CD14-positive monocyte (primary cell): ENCODE measurements at regions not wholly inside any gene's neighbourhood (a gene's known extent, or its start where the extent isn't known, plus 50 kb on each side); places are given as distances from the start of the nearest gene placed in this dataset.

Experiments used
- DNase-seq, 3 donors: peaks; one replicate each; pipeline ENCODE4 v3.0.0-alpha.2; 2011 to 2022
- H2AFZ ChIP-seq: 2 replicates; pipeline ENCODE4 v1.6.0; 2012; ENCODE audit warnings: mild to moderate bottlenecking, low read depth, low read length, inconsistent platforms; ENCODE audit not compliant: insufficient read depth, poor library complexity, severe bottlenecking
- H3K27ac ChIP-seq, 2 donors: 1 replicate in 1 of 2; 2 replicates in 1 of 2; pipeline ENCODE4 v1.5.1; 2012 to 2013; ENCODE audit warnings: low read length in 2 of 2, control low read depth in 1 of 2, inconsistent platforms in 1 of 2, low read depth in 1 of 2, mild to moderate bottlenecking in 1 of 2
- H3K27me3 ChIP-seq, 2 donors: one replicate each; pipeline versions ENCODE4 v1.6.0 to v1.6.1; 2011 to 2013; ENCODE audit warnings: low read length in 2 of 2; ENCODE audit not compliant: control insufficient read depth in 2 of 2, insufficient read depth in 2 of 2
- H3K36me3 ChIP-seq, 2 donors: replicated peaks in 1 of 2; 1 replicate in 1 of 2; 2 replicates in 1 of 2; pipeline versions ENCODE4 v1.5.1 to v1.6.1; 2012 to 2013; ENCODE audit warnings: low read length in 2 of 2, control low read depth in 1 of 2, inconsistent platforms in 1 of 2, mild to moderate bottlenecking in 1 of 2; ENCODE audit not compliant: insufficient read depth in 2 of 2, control insufficient read depth in 1 of 2
- H3K4me1 ChIP-seq, 2 donors: 1 replicate in 1 of 2; 2 replicates in 1 of 2; pipeline versions ENCODE4 v1.5.1 to v1.6.1; 2012 to 2013; ENCODE audit warnings: low read length in 2 of 2, control low read depth in 1 of 2, inconsistent platforms in 1 of 2, mild to moderate bottlenecking in 1 of 2, moderate library complexity in 1 of 2; ENCODE audit not compliant: insufficient read depth in 2 of 2, control insufficient read depth in 1 of 2
- H3K4me2 ChIP-seq: replicated peaks from 2 replicates; pipeline ENCODE3; 2012; ENCODE audit warnings: low read length, moderate library complexity, mild to moderate bottlenecking; ENCODE audit not compliant: poor library complexity, severe bottlenecking; ENCODE audit errors: extremely low read depth
- H3K4me3 ChIP-seq, 3 experiments: fragments of 200-600 bp in 1 of 3; sonication (generic) in 1 of 3; replicated peaks in 1 of 3; 1 replicate in 2 of 3; 2 replicates in 1 of 3; pipeline ENCODE4 v1.5.1; 2011 to 2013; ENCODE audit warnings: low read length in 3 of 3, mild to moderate bottlenecking in 3 of 3, control low read depth in 2 of 3, low read depth in 2 of 3, inconsistent platforms in 1 of 3, moderate library complexity in 1 of 3
- H3K79me2 ChIP-seq: 2 replicates; pipeline ENCODE4 v1.6.0; 2012; ENCODE audit warnings: mild to moderate bottlenecking, control low read depth, inconsistent platforms, low read length, moderate library complexity; ENCODE audit not compliant: insufficient read depth
- H3K9ac ChIP-seq: 2 replicates; pipeline ENCODE4 v1.6.0; 2017; ENCODE audit warnings: low read length, mild to moderate bottlenecking; ENCODE audit not compliant: insufficient read depth, poor library complexity, severe bottlenecking
- H3K9me3 ChIP-seq, 2 donors: replicated peaks in 1 of 2; 1 replicate in 1 of 2; 2 replicates in 1 of 2; pipeline versions ENCODE4 v1.5.1 to v1.6.1; 2012 to 2013; ENCODE audit warnings: low read length in 2 of 2, control low read depth in 1 of 2; ENCODE audit not compliant: control insufficient read depth in 1 of 2, insufficient read depth in 1 of 2
- H4K20me1 ChIP-seq: 2 replicates; pipeline ENCODE4 v1.6.0; 2012; ENCODE audit warnings: mild to moderate bottlenecking, low read length, control low read depth, moderate library complexity; ENCODE audit not compliant: insufficient read depth
- H3K27ac Mint-ChIP-seq, 7 donors: one replicate each; pipeline ENCODE4 v1.8.0; 2020; ENCODE audit warnings: mild to moderate bottlenecking in 7 of 7, mixed read lengths in 7 of 7, moderate library complexity in 6 of 7, inconsistent platforms in 2 of 7
- H3K27me3 Mint-ChIP-seq, 3 donors: one replicate each; pipeline ENCODE4 v1.8.0; 2021 to 2022; ENCODE audit warnings: low read depth in 3 of 3, mild to moderate bottlenecking in 3 of 3, mixed read lengths in 3 of 3, moderate library complexity in 3 of 3, inconsistent platforms in 1 of 3
- H3K36me3 Mint-ChIP-seq, 2 donors: one replicate each; pipeline ENCODE4 v1.8.0; 2020; ENCODE audit warnings: mixed read lengths in 2 of 2, inconsistent platforms in 1 of 2, mild to moderate bottlenecking in 1 of 2
- H3K4me1 Mint-ChIP-seq: one replicate; pipeline ENCODE4 v1.8.0; 2020; ENCODE audit warnings: mild to moderate bottlenecking, mixed read lengths
- H3K4me3 Mint-ChIP-seq, 2 donors: one replicate each; pipeline ENCODE4 v1.8.0; 2020; ENCODE audit warnings: mild to moderate bottlenecking in 2 of 2, mixed read lengths in 2 of 2, moderate library complexity in 1 of 2
- H3K9me3 Mint-ChIP-seq, 7 donors: one replicate each; pipeline ENCODE4 v1.8.0; 2020 to 2022; ENCODE audit warnings: mixed read lengths in 7 of 7, mild to moderate bottlenecking in 6 of 7, moderate library complexity in 6 of 7, inconsistent platforms in 2 of 7
- WGBS: methylation state at CpG from one replicate; pipeline ENCODE4 v1.1.5; 2013; ENCODE audit warnings: missing lambda C conversion rate; ENCODE audit not compliant: insufficient coverage; 5-methylcytosine and 5-hydroxymethylcytosine counted together
- intact Hi-C, 2 donors: fragments of 100-400 bp; cut with micrococcal nuclease; formaldehyde crosslinking; loops; one replicate each; pipeline versions ENCODE4 v1.15.0 to v1.15.1; 2023
- TF ChIP-seq, protein P1 (sequence below): fragments of 200-600 bp; IDR thresholded peaks from one replicate; pipeline ENCODE4 v1.8.0; 2022; ENCODE audit warnings: antibody characterized with exemption, mild to moderate bottlenecking

DNA sequence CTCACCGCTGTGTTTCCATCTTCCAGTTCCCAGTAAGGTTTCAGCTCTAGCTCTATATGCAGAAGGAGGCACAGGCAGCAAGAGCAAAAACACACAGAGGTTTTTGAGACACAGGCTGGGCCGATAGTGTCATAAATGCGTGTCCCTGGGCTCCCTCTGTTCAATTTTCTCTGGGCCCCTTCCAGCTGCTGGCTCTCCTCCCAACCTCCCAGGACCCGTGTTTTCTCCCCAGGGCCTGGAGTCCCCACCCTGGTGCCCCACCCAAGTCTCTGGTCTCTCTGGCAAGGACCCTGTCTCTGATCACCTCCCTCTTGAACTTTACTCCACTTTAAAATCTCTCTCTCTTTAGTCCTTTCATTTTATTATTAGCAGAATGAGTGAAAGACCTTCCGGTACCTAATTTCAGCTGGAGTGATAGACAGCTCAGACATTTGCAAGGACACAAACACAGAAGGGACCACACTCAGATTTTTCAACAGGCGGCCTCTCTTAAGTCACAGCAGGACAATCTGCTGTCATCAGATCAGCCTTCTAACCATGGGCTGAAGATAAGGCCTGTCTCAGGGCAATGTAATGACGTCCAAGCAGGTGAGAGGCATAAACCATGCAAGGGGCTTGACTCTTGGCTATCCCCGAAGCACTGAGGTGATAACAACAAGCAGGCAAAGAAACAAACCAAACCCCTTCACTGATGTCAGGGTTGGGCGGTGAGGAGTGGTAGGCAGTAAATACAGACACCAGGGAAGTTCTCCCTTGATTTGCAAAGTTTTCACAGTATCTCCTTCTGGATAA, 190.0 kb upstream of the IRS2 start:
- Histone ChIP-seq H4K20me1 (no peaks in the 10 kb centered on the region), H3K9ac (no peak overlapping the region), H3K4me1 (no peaks in the 10 kb centered on the region), H3K36me3 (no peaks in the 10 kb centered on the region), H3K4me2 (no peak overlapping the region), H3K27ac (no peak overlapping the region), H3K27me3 (no peaks in the 10 kb centered on the region), H3K79me2 (no peaks in the 10 kb centered on the region), H2AFZ (no peak overlapping the region), H3K9me3 (no peaks in the 10 kb centered on the region), H3K4me3 (no peak overlapping the region)
- TF ChIP-seq, protein P1, sequence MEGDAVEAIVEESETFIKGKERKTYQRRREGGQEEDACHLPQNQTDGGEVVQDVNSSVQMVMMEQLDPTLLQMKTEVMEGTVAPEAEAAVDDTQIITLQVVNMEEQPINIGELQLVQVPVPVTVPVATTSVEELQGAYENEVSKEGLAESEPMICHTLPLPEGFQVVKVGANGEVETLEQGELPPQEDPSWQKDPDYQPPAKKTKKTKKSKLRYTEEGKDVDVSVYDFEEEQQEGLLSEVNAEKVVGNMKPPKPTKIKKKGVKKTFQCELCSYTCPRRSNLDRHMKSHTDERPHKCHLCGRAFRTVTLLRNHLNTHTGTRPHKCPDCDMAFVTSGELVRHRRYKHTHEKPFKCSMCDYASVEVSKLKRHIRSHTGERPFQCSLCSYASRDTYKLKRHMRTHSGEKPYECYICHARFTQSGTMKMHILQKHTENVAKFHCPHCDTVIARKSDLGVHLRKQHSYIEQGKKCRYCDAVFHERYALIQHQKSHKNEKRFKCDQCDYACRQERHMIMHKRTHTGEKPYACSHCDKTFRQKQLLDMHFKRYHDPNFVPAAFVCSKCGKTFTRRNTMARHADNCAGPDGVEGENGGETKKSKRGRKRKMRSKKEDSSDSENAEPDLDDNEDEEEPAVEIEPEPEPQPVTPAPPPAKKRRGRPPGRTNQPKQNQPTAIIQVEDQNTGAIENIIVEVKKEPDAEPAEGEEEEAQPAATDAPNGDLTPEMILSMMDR: no peak
- Mint-ChIP-seq H3K27ac (no peak overlapping the region), H3K4me1 (no peaks in the 10 kb centered on the region), H3K36me3 (no peaks in the 10 kb centered on the region), H3K27me3 (peaks cover 2 to 5% (median 3%) of the 10 kb centered on the region in 3 donors), H3K9me3 (peaks cover 0 to 2% (median 0%) of the 10 kb centered on the region in 7 donors), H3K4me3 (no peak overlapping the region)
- WGBS: 94% methylated on average over 5 of the region's 9 CpGs
- DNase-seq: no peak
- intact Hi-C loops: no loop called here

DNA sequence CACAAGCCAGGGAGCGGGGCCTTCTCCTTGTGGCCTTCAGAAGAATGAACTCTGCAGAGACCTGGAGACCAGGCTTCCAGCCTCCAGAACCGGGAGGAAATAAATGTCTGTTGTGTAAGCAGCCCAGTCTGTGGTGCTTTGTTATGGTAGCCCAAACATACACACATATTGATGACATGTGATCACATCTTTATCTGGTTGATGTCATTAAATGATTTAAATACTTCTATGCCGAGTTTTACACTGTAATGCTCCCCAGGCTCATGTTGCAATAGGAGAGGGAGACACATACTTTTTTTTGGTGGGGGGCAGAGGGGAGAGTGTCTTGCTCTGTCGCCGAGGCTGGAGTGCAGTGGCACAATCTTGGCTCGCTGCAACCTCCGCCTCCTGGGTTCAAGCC, 188.0 kb upstream of the IRS2 start:
- Histone ChIP-seq H3K27ac (no peak overlapping the region), H3K36me3 (no peaks in the 10 kb centered on the region), H3K27me3 (no peaks in the 10 kb centered on the region), H3K4me1 (no peaks in the 10 kb centered on the region), H4K20me1 (no peaks in the 10 kb centered on the region), H3K79me2 (no peaks in the 10 kb centered on the region), H3K9me3 (peaks cover 0 to 7% of the 10 kb centered on the region in 2 donors), H3K4me2 (no peak overlapping the region), H3K9ac (no peak overlapping the region), H3K4me3 (no peak overlapping the region), H2AFZ (no peak overlapping the region)
- Mint-ChIP-seq H3K27me3 (peaks cover 2 to 5% (median 3%) of the 10 kb centered on the region in 3 donors), H3K36me3 (no peaks in the 10 kb centered on the region), H3K9me3 (peaks cover 2 to 13% (median 9%) of the 10 kb centered on the region in 7 donors), H3K27ac (no peak overlapping the region), H3K4me1 (no peaks in the 10 kb centered on the region), H3K4me3 (no peak overlapping the region)
- TF ChIP-seq, protein P1: no peak
- intact Hi-C loops: no loop called here
- WGBS: 100% methylated on average over 1 of the region's 7 CpGs
- no peak for DNase-seq
